OCI-LY3 (cell line): ENCODE measurements at regions not wholly inside any gene's neighbourhood (a gene's known extent, or its start where the extent isn't known, plus 50 kb on each side); places are given as distances from the start of the nearest gene placed in this dataset.

ENCODE experiments used
- CTCF ChIP-seq: fragments of 200-600, 300-600 bp; sonication (generic); IDR thresholded peaks from 2 replicates; pipeline ENCODE4 v1.5.1; 2014; ENCODE audit warnings: antibody characterized with exemption, low read length, low read depth
- EZH2phosphoT487 ChIP-seq: fragments of 200-600 bp; shearing (Covaris generic); IDR thresholded peaks from 2 replicates; pipeline ENCODE4 v1.6.1; 2018; ENCODE audit warnings: antibody characterized with exemption, mixed run types, low read depth

- no peak for TF ChIP-seq CTCF
- TF ChIP-seq EZH2phosphoT487, result no peak
Observed at GRCh38 chr5:85681871-85682270, 935.9 kb upstream of the COX7C start.
